ENCODE measurements at regions not wholly inside any gene's neighbourhood (a gene's known extent, or its start where the extent isn't known, plus 50 kb on each side); places are given as distances from the start of the nearest gene placed in this dataset.

- H3K27ac ChIP-seq (ENCODE audit: low read depth in 1 of 2, low read length in 2 of 2) = no peak overlapping the region
- Mint-ChIP-seq H3K9me3 (peaks cover 2% of the 10 kb centered on the region), H3K4me3 (no peak overlapping the region), H3K4me1 (ENCODE audit: low read depth) (no peaks in the 10 kb centered on the region), H3K27ac (no peak overlapping the region), H3K27me3 (no peaks in the 10 kb centered on the region), H3K36me3 (ENCODE audit: low read depth) (no peaks in the 10 kb centered on the region)
- H3K36me3 ChIP-seq (ENCODE audit: insufficient read depth, low read length) = no peaks in the 10 kb centered on the region
- DNase-seq (no peak), ATAC-seq (ENCODE audit: poor library complexity) (no peak)
- H3K27me3 ChIP-seq (ENCODE audit: control insufficient read depth in 1 of 2, insufficient read depth in 2 of 2, low read length in 2 of 2) = no peaks in the 10 kb centered on the region
- CTCF ChIA-PET = no interaction called here
- peaks cover 0 to 8% of the 10 kb centered on the region in 2 experiments for H3K9me3 ChIP-seq (ENCODE audit: control insufficient read depth in 1 of 2, insufficient read depth in 1 of 2, low read length in 2 of 2)
- POLR2A ChIA-PET = no interaction called here
- H3K4me1 ChIP-seq (ENCODE audit: insufficient read depth, low read length) = no peaks in the 10 kb centered on the region
- no peak for TF ChIP-seq CTCF (IDR thresholded peaks at IDR 0.05)
- intact Hi-C loops (cut with DNase I, micrococcal nuclease) = no loop called here
- H3K4me3 ChIP-seq (ENCODE audit: low read length) = no peak overlapping the region
These were observed 969.9 kb downstream of the TTLL7 start for GRCh38 chr1:83029050-83029449.

- DNase-seq (no peak), ATAC-seq (ENCODE audit: poor library complexity) (no peak)
- no peak overlapping the region for H3K4me3 ChIP-seq (ENCODE audit: low read length)
- no peaks in the 10 kb centered on the region for H3K27me3 ChIP-seq (ENCODE audit: control insufficient read depth in 1 of 2, insufficient read depth in 2 of 2, low read length in 2 of 2)
- H3K27ac ChIP-seq (ENCODE audit: low read depth in 1 of 2, low read length in 2 of 2) = no peak overlapping the region
- Mint-ChIP-seq H3K27ac (no peak overlapping the region), H3K4me1 (ENCODE audit: low read depth) (no peaks in the 10 kb centered on the region), H3K27me3 (no peaks in the 10 kb centered on the region), H3K4me3 (no peak overlapping the region), H3K9me3 (peaks cover 2% of the 10 kb centered on the region), H3K36me3 (ENCODE audit: low read depth) (no peaks in the 10 kb centered on the region)
- no peak for TF ChIP-seq CTCF (IDR thresholded peaks at IDR 0.05)
- ChIA-PET POLR2A (no interaction called here), CTCF (no interaction called here)
- peaks cover 0 to 8% of the 10 kb centered on the region in 2 experiments for H3K9me3 ChIP-seq (ENCODE audit: control insufficient read depth in 1 of 2, insufficient read depth in 1 of 2, low read length in 2 of 2)
- H3K4me1 ChIP-seq (ENCODE audit: insufficient read depth, low read length) = no peaks in the 10 kb centered on the region
- intact Hi-C loops (cut with DNase I, micrococcal nuclease) = no loop called here
- H3K36me3 ChIP-seq (ENCODE audit: insufficient read depth, low read length) = no peaks in the 10 kb centered on the region
These were observed 970.5 kb downstream of the TTLL7 start for GRCh38 chr1:83028467-83028866.

- no peaks in the 10 kb centered on the region for H3K27me3 Mint-ChIP-seq
- CTCF ChIA-PET = no interaction called here
- Histone ChIP-seq H3K4me1 (ENCODE audit: insufficient read depth, low read length) (no peaks in the 10 kb centered on the region), H3K27me3 (ENCODE audit: control insufficient read depth in 1 of 2, insufficient read depth in 2 of 2, low read length in 2 of 2) (no peaks in the 10 kb centered on the region), H3K36me3 (ENCODE audit: insufficient read depth, low read length) (no peaks in the 10 kb centered on the region), H3K27ac (ENCODE audit: low read depth in 1 of 2, low read length in 2 of 2) (no peak overlapping the region), H3K9me3 (ENCODE audit: control insufficient read depth in 1 of 2, insufficient read depth in 1 of 2, low read length in 2 of 2) (peaks cover 0 to 8% of the 10 kb centered on the region in 2 experiments), H3K4me3 (ENCODE audit: low read length) (no peak overlapping the region)
- peaks cover 2% of the 10 kb centered on the region for H3K9me3 Mint-ChIP-seq
- H3K36me3 Mint-ChIP-seq (ENCODE audit: low read depth) = no peaks in the 10 kb centered on the region
- POLR2A ChIA-PET = no interaction called here
- H3K4me1 Mint-ChIP-seq (ENCODE audit: low read depth) = no peaks in the 10 kb centered on the region
- ATAC-seq (ENCODE audit: poor library complexity) = no peak
- no peak overlapping the region for H3K4me3 Mint-ChIP-seq
- no peak for DNase-seq
- no peak for TF ChIP-seq CTCF (IDR thresholded peaks at IDR 0.05)
- no peak overlapping the region for H3K27ac Mint-ChIP-seq
- intact Hi-C loops (cut with DNase I, micrococcal nuclease) = no loop called here
These were observed 971.4 kb downstream of the TTLL7 start for GRCh38 chr1:83027511-83027910.
